Suprapubic skin (tissue), 4 donors: ENCODE measurements at regions not wholly inside any gene's neighbourhood (a gene's known extent, or its start where the extent isn't known, plus 50 kb on each side); places are given as distances from the start of the nearest gene placed in this dataset.

ENCODE experiments used
- DNase-seq, 2 donors: peaks; one replicate each; pipeline ENCODE4 v3.0.0-alpha.2; 2019; ENCODE audit warnings: low spot score in 2 of 2
- H3K27ac ChIP-seq: fragments of 200-600 bp; sonication (generic); one replicate; pipeline ENCODE4 v1.5.1; 2019
- H3K27me3 ChIP-seq: fragments of 200-600 bp; sonication (generic); one replicate; pipeline ENCODE4 v1.5.1; 2019
- H3K36me3 ChIP-seq: fragments of 200-600 bp; sonication (generic); one replicate; pipeline ENCODE4 v1.5.1; 2019
- H3K4me1 ChIP-seq: fragments of 200-600 bp; sonication (generic); one replicate; pipeline ENCODE4 v1.5.1; 2019
- H3K4me3 ChIP-seq: fragments of 200-600 bp; sonication (generic); one replicate; pipeline ENCODE4 v1.5.1; 2019; ENCODE audit warnings: mild to moderate bottlenecking
- H3K9me3 ChIP-seq: fragments of 200-600 bp; sonication (generic); one replicate; pipeline ENCODE4 v1.5.1; 2019
- CTCF ChIP-seq, 2 donors: fragments of 200-600 bp in 1 of 2; fragments of 450-650 bp in 1 of 2; sonication (generic) in 1 of 2; IDR thresholded peaks; one replicate each; pipeline ENCODE4 v1.5.1; 2016 to 2019; ENCODE audit warnings: antibody characterized with exemption in 2 of 2, mild to moderate bottlenecking in 1 of 2, moderate library complexity in 1 of 2
- EP300 ChIP-seq: sonication (generic); formaldehyde crosslinking; IDR thresholded peaks from one replicate; pipeline ENCODE4 v1.6.1; 2017; ENCODE audit warnings: antibody characterized with exemption
- POLR2A ChIP-seq, 2 donors: fragments of 450-650 bp; IDR thresholded peaks; one replicate each; pipeline ENCODE4 v1.6.1; 2017; ENCODE audit warnings: antibody characterized with exemption in 2 of 2, mild to moderate bottlenecking in 2 of 2, moderate library complexity in 2 of 2
- POLR2AphosphoS5 ChIP-seq, 3 donors: sonication (generic); formaldehyde crosslinking; IDR thresholded peaks; one replicate each; pipeline ENCODE4 v1.6.1; 2017; ENCODE audit warnings: antibody characterized with exemption in 3 of 3
- WGBS: methylation state at CpG from one replicate; pipeline ENCODE4 v1.1.5; 2018; 5-methylcytosine and 5-hydroxymethylcytosine counted together

GRCh38 chr16:89038221-89038721, 55.4 kb upstream of the ACSF3 start:
- Histone ChIP-seq H3K36me3 (no peaks in the 10 kb centered on the region), H3K4me3 (no peak overlapping the region), H3K4me1 (no peaks in the 10 kb centered on the region), H3K27ac (no peak overlapping the region), H3K9me3 (no peaks in the 10 kb centered on the region), H3K27me3 (peaks cover 85% of the 10 kb centered on the region)
- WGBS, result 53% methylated on average over 24 of the region's 24 CpGs
- TF ChIP-seq POLR2AphosphoS5 (IDR thresholded peaks at IDR 0.05), result no peak
- TF ChIP-seq POLR2A (IDR thresholded peaks at IDR 0.05), result no peak
- TF ChIP-seq EP300, result no peak
- no peak for TF ChIP-seq CTCF (IDR thresholded peaks at IDR 0.05)
- DNase-seq, result no peak

DNA sequence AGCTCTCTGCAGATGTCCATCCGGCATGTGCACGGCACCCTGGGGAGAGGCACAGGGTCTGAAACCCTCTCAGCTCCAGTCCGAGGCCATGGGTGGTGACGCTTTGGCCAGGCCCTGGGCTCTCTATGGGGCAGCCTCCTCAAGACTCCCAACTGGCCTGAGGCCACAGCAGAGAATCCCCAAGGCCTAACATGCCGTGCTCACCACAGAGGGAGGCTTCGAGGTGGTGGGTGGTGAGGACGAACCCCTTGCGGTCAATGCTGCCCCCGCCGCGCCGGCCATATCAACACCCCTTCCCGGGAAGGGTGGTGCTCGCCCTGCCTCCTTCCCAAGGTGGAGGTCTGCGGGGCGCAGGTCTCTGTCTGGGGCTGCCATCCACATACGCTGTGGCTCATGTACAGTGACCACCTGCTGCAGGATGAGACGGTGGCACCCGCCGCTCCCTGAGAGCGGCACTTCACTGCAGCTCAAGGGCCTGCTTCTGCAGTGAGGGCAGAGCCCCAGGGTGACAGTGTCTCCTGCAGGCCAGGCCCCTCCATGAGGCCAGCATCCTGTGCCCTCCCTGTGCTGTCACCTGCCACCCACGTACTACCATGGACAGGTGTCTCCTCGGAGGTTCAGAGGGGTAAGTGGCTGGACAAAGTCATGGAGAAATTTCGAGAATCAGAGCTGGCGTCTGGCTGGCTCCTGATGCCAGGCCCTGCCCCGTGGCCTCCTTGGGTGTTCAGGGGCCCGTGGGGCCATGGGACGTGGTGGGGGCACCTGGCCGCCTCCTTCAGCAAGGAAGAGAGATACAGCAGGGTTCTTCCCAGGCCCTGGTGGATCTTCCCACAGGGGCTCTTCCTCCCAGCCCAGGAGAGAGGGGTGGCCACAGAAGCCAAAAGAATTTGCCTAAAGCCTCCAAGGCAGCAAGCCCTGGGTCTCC, 54.6 kb upstream of the ACSF3 start:
- no peak for DNase-seq
- Histone ChIP-seq H3K9me3 (no peaks in the 10 kb centered on the region), H3K27me3 (peaks cover 85% of the 10 kb centered on the region), H3K36me3 (no peaks in the 10 kb centered on the region), H3K4me1 (no peaks in the 10 kb centered on the region), H3K27ac (no peak overlapping the region), H3K4me3 (no peak overlapping the region)
- TF ChIP-seq CTCF (IDR thresholded peaks at IDR 0.05) (no peak), POLR2A (IDR thresholded peaks at IDR 0.05) (no peak), POLR2AphosphoS5 (IDR thresholded peaks at IDR 0.05) (no peak), EP300 (no peak)
- 77% methylated on average over 13 of the region's 29 CpGs for WGBS

GRCh38 chr16:89039756-89040155, 53.9 kb upstream of the ACSF3 start:
- no peaks in the 10 kb centered on the region for H3K36me3 ChIP-seq
- H3K4me3 ChIP-seq, result no peak overlapping the region
- H3K9me3 ChIP-seq, result no peaks in the 10 kb centered on the region
- H3K4me1 ChIP-seq, result no peaks in the 10 kb centered on the region
- peaks cover 90% of the 10 kb centered on the region for H3K27me3 ChIP-seq
- no peak for DNase-seq
- TF ChIP-seq POLR2AphosphoS5 (IDR thresholded peaks at IDR 0.05) (no peak), POLR2A (IDR thresholded peaks at IDR 0.05) (no peak), CTCF (IDR thresholded peaks at IDR 0.05) (no peak), EP300 (no peak)
- no peak overlapping the region for H3K27ac ChIP-seq
- 70% methylated on average over 8 of the region's 18 CpGs for WGBS

GRCh38 chr16:89040391-89040790, 53.3 kb upstream of the ACSF3 start:
- no peak for DNase-seq
- no peaks in the 10 kb centered on the region for H3K36me3 ChIP-seq
- no peaks in the 10 kb centered on the region for H3K4me1 ChIP-seq
- H3K27ac ChIP-seq, result no peak overlapping the region
- TF ChIP-seq CTCF (IDR thresholded peaks at IDR 0.05), result no peak
- TF ChIP-seq EP300, result no peak
- TF ChIP-seq POLR2AphosphoS5 (IDR thresholded peaks at IDR 0.05), result no peak
- no peak for TF ChIP-seq POLR2A (IDR thresholded peaks at IDR 0.05)
- WGBS, result 78% methylated on average over 7 of the region's 8 CpGs
- peaks cover 95% of the 10 kb centered on the region for H3K27me3 ChIP-seq
- no peak overlapping the region for H3K4me3 ChIP-seq
- H3K9me3 ChIP-seq, result no peaks in the 10 kb centered on the region

DNA sequence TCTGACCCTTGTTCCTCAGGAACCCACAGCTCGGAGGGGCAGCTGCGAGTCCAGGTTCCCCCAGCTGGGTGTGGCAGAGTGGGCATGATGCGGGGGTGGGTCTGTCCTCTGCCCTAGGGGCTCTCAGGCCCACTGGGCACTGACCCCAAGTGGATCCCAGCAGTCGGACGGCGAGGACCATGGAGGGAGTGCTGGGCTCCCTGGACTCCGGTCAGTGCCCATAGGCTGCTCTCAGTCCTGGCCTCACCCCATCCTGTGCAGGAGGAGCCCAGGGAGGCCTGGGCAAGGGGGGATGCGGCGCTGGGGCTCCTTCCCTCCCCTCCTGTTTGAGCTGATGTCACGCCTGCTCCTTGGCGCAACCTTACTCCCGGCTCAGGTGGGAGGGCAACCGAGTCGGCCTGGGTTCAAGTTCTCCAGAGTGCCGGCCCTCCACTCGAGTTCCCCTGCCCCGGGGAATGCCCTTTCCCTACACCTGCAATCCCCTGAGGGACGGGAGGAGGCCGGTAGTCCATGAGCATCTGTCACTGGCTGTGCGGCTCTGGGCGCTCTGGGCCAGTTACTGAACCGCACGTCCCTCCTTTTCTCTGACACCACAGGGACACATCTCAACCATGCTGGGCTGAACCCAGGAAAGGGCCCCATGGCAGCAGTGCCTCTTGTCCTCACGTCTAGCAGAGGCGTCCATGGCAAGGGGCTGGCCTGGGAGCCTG, 52.6 kb upstream of the ACSF3 start:
- Histone ChIP-seq H3K27me3 (peaks cover 95% of the 10 kb centered on the region), H3K27ac (no peak overlapping the region), H3K4me1 (no peaks in the 10 kb centered on the region), H3K36me3 (no peaks in the 10 kb centered on the region), H3K9me3 (no peaks in the 10 kb centered on the region), H3K4me3 (no peak overlapping the region)
- DNase-seq, result no peak
- WGBS, result 84% methylated on average over 9 of the region's 25 CpGs
- no peak for TF ChIP-seq POLR2AphosphoS5 (IDR thresholded peaks at IDR 0.05)
- TF ChIP-seq EP300, result no peak
- no peak for TF ChIP-seq CTCF (IDR thresholded peaks at IDR 0.05)
- TF ChIP-seq POLR2A (IDR thresholded peaks at IDR 0.05), result no peak
